IMR-90 (cell line): ENCODE measurements at regions not wholly inside any gene's neighbourhood (a gene's known extent, or its start where the extent isn't known, plus 50 kb on each side); places are given as distances from the start of the nearest gene placed in this dataset.

ENCODE experiments used
- ATAC-seq: fragments of 200-7000 bp; cut with Tn5 transposase; 2 replicates; pipeline ENCODE4 v1.9.1; 2020; ENCODE audit warnings: low read depth, mild to moderate bottlenecking, moderate library complexity
- BruUV-seq: library from RNA; stranded (reverse); fragments of 400-500 nt; replicated peaks from 2 replicates; lab custom pipeline; 2021; lab: Mats Ljungman, UMichigan
- CTCF ChIA-PET: fragments of 300-600 bp; formaldehyde crosslinking; extraction: SDS; loops from one replicate; lab custom pipeline; 2021; ENCODE audit warnings: antibody characterized with exemption; lab: Yijun Ruan, JAX
- POLR2A ChIA-PET: fragments of 300-600 bp; sonication (Branson Sonifier 250); formaldehyde crosslinking; loops from one replicate; lab custom pipeline; 2022; ENCODE audit warnings: antibody characterized with exemption; ENCODE audit not compliant: unreplicated experiment; lab: Charles Lee
- DNase-seq: peaks from one replicate; pipeline ENCODE4 v3.0.0; 2013
- H2AFZ ChIP-seq: replicated peaks from 2 replicates; pipeline ENCODE3; 2013; ENCODE audit warnings: low read length, mild to moderate bottlenecking; ENCODE audit not compliant: poor library complexity
- H2AK5ac ChIP-seq: 2 replicates; pipeline ENCODE4 v1.6.1; 2013; ENCODE audit warnings: low read depth, low read length, inconsistent platforms
- H2AK9ac ChIP-seq: replicated peaks from 2 replicates; pipeline ENCODE3; 2013; ENCODE audit warnings: mild to moderate bottlenecking, low read depth, low read length, moderate library complexity; ENCODE audit not compliant: poor library complexity
- H2BK120ac ChIP-seq: 2 replicates; pipeline ENCODE4 v1.6.1; 2013; ENCODE audit warnings: low read depth, low read length, inconsistent platforms
- H2BK15ac ChIP-seq: 3 replicates; pipeline ENCODE4 v1.6.1; 2013; ENCODE audit warnings: low read depth, low read length, inconsistent platforms
- H2BK20ac ChIP-seq: 2 replicates; pipeline ENCODE4 v1.6.1; 2013; ENCODE audit warnings: low read depth, mild to moderate bottlenecking, inconsistent platforms, low read length, moderate library complexity
- H2BK5ac ChIP-seq: 2 replicates; pipeline ENCODE4 v1.6.1; 2013; ENCODE audit warnings: mild to moderate bottlenecking, low read depth, low read length, inconsistent platforms; ENCODE audit not compliant: poor library complexity, severe bottlenecking
- H3K14ac ChIP-seq: replicated peaks from 2 replicates; pipeline ENCODE4 v1.6.1; 2013; ENCODE audit warnings: low read depth, low read length, inconsistent platforms
- H3K18ac ChIP-seq: 2 replicates; pipeline ENCODE4 v1.6.1; 2013; ENCODE audit warnings: low read depth, low read length, control low read depth
- H3K23ac ChIP-seq: 2 replicates; pipeline ENCODE4 v1.6.1; 2013; ENCODE audit warnings: low read depth, low read length, inconsistent platforms
- H3K27ac ChIP-seq: 2 replicates; pipeline ENCODE4 v1.5.1; 2013; ENCODE audit warnings: mild to moderate bottlenecking, control low read depth, low read length; ENCODE audit not compliant: insufficient read depth
- H3K27me3 ChIP-seq: 2 replicates; pipeline ENCODE4 v1.6.1; 2013; ENCODE audit warnings: low read length; ENCODE audit not compliant: control insufficient read depth, insufficient read depth
- H3K36me3 ChIP-seq: 2 replicates; pipeline ENCODE4 v1.6.1; 2013; ENCODE audit warnings: low read length, mixed read lengths; ENCODE audit not compliant: control insufficient read depth, insufficient read depth
- H3K4ac ChIP-seq: 2 replicates; pipeline ENCODE4 v1.6.1; 2013; ENCODE audit warnings: low read depth, low read length, inconsistent platforms
- H3K4me1 ChIP-seq: 2 replicates; pipeline ENCODE4 v1.6.1; 2013; ENCODE audit warnings: low read length, mixed read lengths; ENCODE audit not compliant: control insufficient read depth, insufficient read depth
- H3K4me2 ChIP-seq: 2 replicates; pipeline ENCODE4 v1.6.1; 2013; ENCODE audit warnings: low read depth, mild to moderate bottlenecking, control low read depth, low read length, moderate library complexity
- H3K4me3 ChIP-seq: 2 replicates; pipeline ENCODE4 v1.5.1; 2013; ENCODE audit warnings: low read depth, mild to moderate bottlenecking, control low read depth, low read length, moderate library complexity; ENCODE audit not compliant: insufficient read depth
- H3K56ac ChIP-seq: 2 replicates; pipeline ENCODE4 v1.6.1; 2013; ENCODE audit warnings: low read length, inconsistent platforms; ENCODE audit not compliant: insufficient read depth; ENCODE audit errors: extremely low read depth
- H3K79me1 ChIP-seq, 2 experiments: 2 replicates each; pipeline ENCODE4 v1.6.1; 2013; ENCODE audit warnings: low read length in 2 of 2, inconsistent platforms in 1 of 2, low read depth in 1 of 2
- H3K9ac ChIP-seq: 2 replicates; pipeline ENCODE4 v1.6.1; 2013; ENCODE audit warnings: low read depth, low read length, control low read depth
- H3K9me1 ChIP-seq: 2 replicates; pipeline ENCODE4 v1.6.1; 2013; ENCODE audit warnings: low read length, inconsistent platforms; ENCODE audit not compliant: insufficient read depth
- H3K9me3 ChIP-seq: 2 replicates; pipeline ENCODE4 v1.6.1; 2013; ENCODE audit warnings: low read length; ENCODE audit not compliant: control insufficient read depth, insufficient read depth
- H4K20me1 ChIP-seq: 2 replicates; pipeline ENCODE4 v1.6.1; 2013; ENCODE audit warnings: low read length, inconsistent platforms; ENCODE audit not compliant: insufficient read depth
- H4K5ac ChIP-seq: 2 replicates; pipeline ENCODE4 v1.6.1; 2013; ENCODE audit warnings: mild to moderate bottlenecking, low read depth, low read length, control low read depth
- H4K8ac ChIP-seq, 2 experiments: 2 replicates each; pipeline ENCODE4 v1.6.1; 2013; ENCODE audit warnings: low read depth in 2 of 2, low read length in 2 of 2, control low read depth in 1 of 2, inconsistent platforms in 1 of 2
- H4K91ac ChIP-seq: 2 replicates; pipeline ENCODE4 v1.6.1; 2013; ENCODE audit warnings: low read depth, low read length, inconsistent platforms; ENCODE audit not compliant: insufficient read depth
- BHLHE40 ChIP-seq: fragments of 150-350 bp; IDR thresholded peaks from 2 replicates; pipeline ENCODE4 v1.6.1; 2016; ENCODE audit warnings: mild to moderate bottlenecking, low read depth, low read length
- CEBPB ChIP-seq: IDR thresholded peaks from 2 replicates; pipeline ENCODE4 v1.6.1; 2012; ENCODE audit warnings: low read depth, low read length, improper control_type of control experiment
- CHD1 ChIP-seq: IDR thresholded peaks from 2 replicates; pipeline ENCODE4 v1.6.1; 2012; ENCODE audit warnings: low read depth, low read length, improper control_type of control experiment
- ELK1 ChIP-seq: fragments of 150-350 bp; IDR thresholded peaks from 2 replicates; pipeline ENCODE4 v1.6.1; 2016; ENCODE audit warnings: low read depth, mild to moderate bottlenecking, low read length, moderate library complexity, borderline replicate concordance
- FOS ChIP-seq: fragments of 150-350 bp; IDR thresholded peaks from 2 replicates; pipeline ENCODE4 v1.6.1; 2016; ENCODE audit warnings: low read depth, low read length
- MAFK ChIP-seq: IDR thresholded peaks from 2 replicates; pipeline ENCODE4 v1.6.1; 2012; ENCODE audit warnings: low read depth, low read length, improper control_type of control experiment
- MAZ ChIP-seq: IDR thresholded peaks from 2 replicates; pipeline ENCODE4 v1.6.1; 2012; ENCODE audit warnings: low read depth, mild to moderate bottlenecking, low read length, improper control_type of control experiment, moderate library complexity, borderline replicate concordance
- MXI1 ChIP-seq: IDR thresholded peaks from 2 replicates; pipeline ENCODE4 v1.6.1; 2012; ENCODE audit warnings: low read depth, mild to moderate bottlenecking, low read length, moderate library complexity, borderline replicate concordance
- NFE2L2 ChIP-seq: fragments of 150-350 bp; IDR thresholded peaks from 2 replicates; pipeline ENCODE4 v1.6.1; 2016; ENCODE audit warnings: low read depth, mild to moderate bottlenecking, low read length
- POLR2A ChIP-seq: IDR thresholded peaks from 2 replicates; pipeline ENCODE4 v1.6.1; 2012; ENCODE audit warnings: mild to moderate bottlenecking, low read depth, low read length
- RAD21 ChIP-seq: IDR thresholded peaks from 2 replicates; pipeline ENCODE4 v1.6.1; 2012; ENCODE audit warnings: low read length, improper control_type of control experiment
- RCOR1 ChIP-seq: IDR thresholded peaks from 2 replicates; pipeline ENCODE4 v1.6.1; 2012; ENCODE audit warnings: mild to moderate bottlenecking, low read length, improper control_type of control experiment; ENCODE audit not compliant: insufficient replicate concordance
- RFX5 ChIP-seq: IDR thresholded peaks from 2 replicates; pipeline ENCODE4 v1.8.0; 2012; ENCODE audit warnings: low read depth, mild to moderate bottlenecking, low read length, moderate library complexity
- SMC3 ChIP-seq: fragments of 150-350 bp; IDR thresholded peaks from 2 replicates; pipeline ENCODE4 v1.6.1; 2016; ENCODE audit warnings: low read depth, mild to moderate bottlenecking, antibody characterized with exemption, low read length, moderate library complexity
- USF2 ChIP-seq: fragments of 150-350 bp; IDR thresholded peaks from 2 replicates; pipeline ENCODE4 v1.6.1; 2017; ENCODE audit warnings: mild to moderate bottlenecking, antibody characterized with exemption, low read length, low read depth
- WGBS, 2 experiments: methylation state at CpG; one replicate each; pipeline versions ENCODE4 v1.1.5 to v1.1.7; 2013; ENCODE audit warnings: missing lambda C conversion rate in 2 of 2; ENCODE audit not compliant: insufficient read length in 1 of 2; ENCODE audit errors: extremely low coverage in 2 of 2; 5-methylcytosine and 5-hydroxymethylcytosine counted together
- dilution Hi-C: fragments of 300-500 bp; cut with HindIII; formaldehyde crosslinking; loops from one replicate; pipeline ENCODE4 v1.14.3; 2018; ENCODE audit warnings: low sequenced_read_pairs; ENCODE audit not compliant: unreplicated experiment
- in situ Hi-C: fragments of 300-500 bp; cut with MboI; formaldehyde crosslinking; loops from 3 replicates; pipeline ENCODE4 v1.14.3; 2019; ENCODE audit warnings: low sequenced_read_pairs, inconsistent platforms, mixed read lengths
- intact Hi-C: fragments of 100-400 bp; cut with micrococcal nuclease; formaldehyde crosslinking; loops from 2 replicates; pipeline ENCODE4 v1.10.0; 2022
- TF ChIP-seq, protein P1 (sequence below): conservative IDR thresholded peaks from 2 replicates; pipeline ENCODE4 v1.5.1; 2012; ENCODE audit warnings: mild to moderate bottlenecking, low read depth, low read length, improper control_type of control experiment

DNA sequence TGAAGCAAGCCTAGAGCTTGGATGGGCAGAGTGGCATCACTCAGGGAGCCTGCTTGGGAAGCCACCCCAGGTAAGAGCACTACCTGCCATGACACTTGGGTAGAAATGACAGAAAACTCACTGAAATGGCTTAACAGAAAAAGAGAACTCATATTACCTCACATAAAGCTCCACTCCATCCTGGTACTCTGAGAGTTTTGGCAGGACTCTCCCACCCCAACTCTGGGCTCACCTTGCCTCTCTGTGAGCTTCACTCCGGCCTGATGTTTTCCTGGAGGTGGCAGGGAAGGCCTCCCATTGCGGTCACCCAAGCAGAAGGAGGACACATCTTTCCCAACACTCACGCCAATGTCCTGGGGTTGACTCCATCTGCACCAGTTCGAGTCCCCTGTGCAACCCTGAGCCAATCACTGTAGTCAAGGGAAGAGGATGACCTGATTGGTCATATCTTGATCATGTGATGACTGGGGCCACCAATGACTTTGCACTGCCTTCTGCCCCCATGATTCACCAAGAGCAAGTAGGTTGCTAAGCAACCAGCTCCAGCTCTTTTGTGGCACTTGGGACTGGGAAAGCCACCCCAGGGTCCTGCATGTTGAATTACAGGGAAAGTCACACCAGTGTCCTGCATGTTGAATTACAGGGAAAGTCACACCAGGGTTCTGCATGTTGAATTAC is 446.1 kb upstream of the SULF2 start:
- no CpG with 5 or more reads among the region's 4 CpGs for WGBS, 2 experiments
- Histone ChIP-seq H3K36me3 (no peaks in the 10 kb centered on the region), H3K4ac (no peak overlapping the region), H3K4me1 (no peaks in the 10 kb centered on the region), H2BK20ac (no peak overlapping the region), H3K23ac (no peak overlapping the region), H4K5ac (no peak overlapping the region), H3K18ac (no peak overlapping the region), H4K8ac (no peak overlapping the region), H3K4me2 (no peak overlapping the region), H2BK120ac (no peak overlapping the region), H3K27ac (no peak overlapping the region), H3K9me1 (no peaks in the 10 kb centered on the region), H2AK5ac (no peak overlapping the region), H3K9me3 (peaks cover 15% of the 10 kb centered on the region), H3K27me3 (no peaks in the 10 kb centered on the region), H2AK9ac (no peak overlapping the region), H3K14ac (no peak overlapping the region), H3K56ac (no peak overlapping the region), H3K9ac (no peak overlapping the region), H2BK15ac (no peak overlapping the region), H3K4me3 (no peak overlapping the region), H4K20me1 (no peaks in the 10 kb centered on the region), H2AFZ (no peak overlapping the region), H4K91ac (no peak overlapping the region), H3K79me1 (no peaks in the 10 kb centered on the region), H2BK5ac (no peak overlapping the region)
- ChIA-PET POLR2A (no interaction called here), CTCF (no interaction called here)
- DNase-seq (no peak), ATAC-seq (no peak)
- in situ Hi-C loops (no loop called here), dilution Hi-C loops (no loop called here), intact Hi-C loops (no loop called here)
- TF ChIP-seq CHD1, result no peak
- no peak for TF ChIP-seq SMC3
- TF ChIP-seq NFE2L2, result no peak
- no peak for TF ChIP-seq MAFK
- TF ChIP-seq MXI1, result no peak
- no peak for TF ChIP-seq RAD21
- TF ChIP-seq RFX5, result no peak
- no peak for TF ChIP-seq CEBPB
- no peak for TF ChIP-seq FOS
- TF ChIP-seq, protein P1, sequence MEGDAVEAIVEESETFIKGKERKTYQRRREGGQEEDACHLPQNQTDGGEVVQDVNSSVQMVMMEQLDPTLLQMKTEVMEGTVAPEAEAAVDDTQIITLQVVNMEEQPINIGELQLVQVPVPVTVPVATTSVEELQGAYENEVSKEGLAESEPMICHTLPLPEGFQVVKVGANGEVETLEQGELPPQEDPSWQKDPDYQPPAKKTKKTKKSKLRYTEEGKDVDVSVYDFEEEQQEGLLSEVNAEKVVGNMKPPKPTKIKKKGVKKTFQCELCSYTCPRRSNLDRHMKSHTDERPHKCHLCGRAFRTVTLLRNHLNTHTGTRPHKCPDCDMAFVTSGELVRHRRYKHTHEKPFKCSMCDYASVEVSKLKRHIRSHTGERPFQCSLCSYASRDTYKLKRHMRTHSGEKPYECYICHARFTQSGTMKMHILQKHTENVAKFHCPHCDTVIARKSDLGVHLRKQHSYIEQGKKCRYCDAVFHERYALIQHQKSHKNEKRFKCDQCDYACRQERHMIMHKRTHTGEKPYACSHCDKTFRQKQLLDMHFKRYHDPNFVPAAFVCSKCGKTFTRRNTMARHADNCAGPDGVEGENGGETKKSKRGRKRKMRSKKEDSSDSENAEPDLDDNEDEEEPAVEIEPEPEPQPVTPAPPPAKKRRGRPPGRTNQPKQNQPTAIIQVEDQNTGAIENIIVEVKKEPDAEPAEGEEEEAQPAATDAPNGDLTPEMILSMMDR, result no peak
- TF ChIP-seq ELK1, result no peak
- no peak for TF ChIP-seq USF2
- no peak for TF ChIP-seq RCOR1
- TF ChIP-seq MAZ, result no peak
- TF ChIP-seq POLR2A, result no peak
- TF ChIP-seq BHLHE40, result no peak
- BruUV-seq, result no TSS peak
